Suprapubic skin (tissue), 4 donors: ENCODE measurements at regions not wholly inside any gene's neighbourhood (a gene's known extent, or its start where the extent isn't known, plus 50 kb on each side); places are given as distances from the start of the nearest gene placed in this dataset.

Source experiments
- DNase-seq, 2 donors: peaks; one replicate each; pipeline ENCODE4 v3.0.0-alpha.2; 2019; ENCODE audit warnings: low spot score in 2 of 2
- H3K27ac ChIP-seq: fragments of 200-600 bp; sonication (generic); one replicate; pipeline ENCODE4 v1.5.1; 2019
- H3K27me3 ChIP-seq: fragments of 200-600 bp; sonication (generic); one replicate; pipeline ENCODE4 v1.5.1; 2019
- H3K36me3 ChIP-seq: fragments of 200-600 bp; sonication (generic); one replicate; pipeline ENCODE4 v1.5.1; 2019
- H3K4me1 ChIP-seq: fragments of 200-600 bp; sonication (generic); one replicate; pipeline ENCODE4 v1.5.1; 2019
- H3K4me3 ChIP-seq: fragments of 200-600 bp; sonication (generic); one replicate; pipeline ENCODE4 v1.5.1; 2019; ENCODE audit warnings: mild to moderate bottlenecking
- H3K9me3 ChIP-seq: fragments of 200-600 bp; sonication (generic); one replicate; pipeline ENCODE4 v1.5.1; 2019
- EP300 ChIP-seq: sonication (generic); formaldehyde crosslinking; IDR thresholded peaks from one replicate; pipeline ENCODE4 v1.6.1; 2017; ENCODE audit warnings: antibody characterized with exemption
- POLR2A ChIP-seq, 2 donors: fragments of 450-650 bp; IDR thresholded peaks; one replicate each; pipeline ENCODE4 v1.6.1; 2017; ENCODE audit warnings: antibody characterized with exemption in 2 of 2, mild to moderate bottlenecking in 2 of 2, moderate library complexity in 2 of 2
- POLR2AphosphoS5 ChIP-seq, 3 donors: sonication (generic); formaldehyde crosslinking; IDR thresholded peaks; one replicate each; pipeline ENCODE4 v1.6.1; 2017; ENCODE audit warnings: antibody characterized with exemption in 3 of 3
- WGBS: methylation state at CpG from one replicate; pipeline ENCODE4 v1.1.5; 2018; 5-methylcytosine and 5-hydroxymethylcytosine counted together
- TF ChIP-seq, protein P1 (sequence below), 2 donors: fragments of 200-600 bp in 1 of 2; fragments of 450-650 bp in 1 of 2; sonication (generic) in 1 of 2; IDR thresholded peaks; one replicate each; pipeline ENCODE4 v1.5.1; 2016 to 2019; ENCODE audit warnings: antibody characterized with exemption in 2 of 2, mild to moderate bottlenecking in 1 of 2, moderate library complexity in 1 of 2

DNA sequence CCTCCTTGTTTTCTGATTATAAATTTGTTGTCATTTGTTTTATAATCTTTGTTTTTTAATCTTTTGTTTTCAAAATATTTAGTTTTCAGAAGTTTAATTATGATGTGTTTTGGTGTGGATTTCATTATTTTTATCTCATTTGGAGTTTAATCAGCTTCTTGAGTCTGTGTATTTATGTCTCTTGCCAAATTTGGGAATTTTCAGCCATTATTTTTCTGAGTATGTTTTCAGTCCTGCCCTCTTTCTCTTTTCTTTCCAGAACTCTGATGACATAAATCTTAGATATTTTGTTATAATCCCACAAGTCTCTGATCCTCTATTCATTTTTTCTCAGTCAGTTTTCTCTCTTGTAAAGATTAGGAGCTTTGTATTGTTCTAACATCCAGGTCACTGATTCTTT is 89.8 kb downstream of the RHOU start:
- Histone ChIP-seq H3K4me3 (no peak overlapping the region), H3K36me3 (no peaks in the 10 kb centered on the region), H3K4me1 (peaks cover 4% of the 10 kb centered on the region), H3K9me3 (no peaks in the 10 kb centered on the region), H3K27ac (no peak overlapping the region), H3K27me3 (no peaks in the 10 kb centered on the region)
- DNase-seq = no peak
- TF ChIP-seq, protein P1, sequence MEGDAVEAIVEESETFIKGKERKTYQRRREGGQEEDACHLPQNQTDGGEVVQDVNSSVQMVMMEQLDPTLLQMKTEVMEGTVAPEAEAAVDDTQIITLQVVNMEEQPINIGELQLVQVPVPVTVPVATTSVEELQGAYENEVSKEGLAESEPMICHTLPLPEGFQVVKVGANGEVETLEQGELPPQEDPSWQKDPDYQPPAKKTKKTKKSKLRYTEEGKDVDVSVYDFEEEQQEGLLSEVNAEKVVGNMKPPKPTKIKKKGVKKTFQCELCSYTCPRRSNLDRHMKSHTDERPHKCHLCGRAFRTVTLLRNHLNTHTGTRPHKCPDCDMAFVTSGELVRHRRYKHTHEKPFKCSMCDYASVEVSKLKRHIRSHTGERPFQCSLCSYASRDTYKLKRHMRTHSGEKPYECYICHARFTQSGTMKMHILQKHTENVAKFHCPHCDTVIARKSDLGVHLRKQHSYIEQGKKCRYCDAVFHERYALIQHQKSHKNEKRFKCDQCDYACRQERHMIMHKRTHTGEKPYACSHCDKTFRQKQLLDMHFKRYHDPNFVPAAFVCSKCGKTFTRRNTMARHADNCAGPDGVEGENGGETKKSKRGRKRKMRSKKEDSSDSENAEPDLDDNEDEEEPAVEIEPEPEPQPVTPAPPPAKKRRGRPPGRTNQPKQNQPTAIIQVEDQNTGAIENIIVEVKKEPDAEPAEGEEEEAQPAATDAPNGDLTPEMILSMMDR (IDR thresholded peaks at IDR 0.05) = no peak
- TF ChIP-seq POLR2AphosphoS5 (IDR thresholded peaks at IDR 0.05) (no peak), EP300 (no peak), POLR2A (IDR thresholded peaks at IDR 0.05) (no peak)

DNA sequence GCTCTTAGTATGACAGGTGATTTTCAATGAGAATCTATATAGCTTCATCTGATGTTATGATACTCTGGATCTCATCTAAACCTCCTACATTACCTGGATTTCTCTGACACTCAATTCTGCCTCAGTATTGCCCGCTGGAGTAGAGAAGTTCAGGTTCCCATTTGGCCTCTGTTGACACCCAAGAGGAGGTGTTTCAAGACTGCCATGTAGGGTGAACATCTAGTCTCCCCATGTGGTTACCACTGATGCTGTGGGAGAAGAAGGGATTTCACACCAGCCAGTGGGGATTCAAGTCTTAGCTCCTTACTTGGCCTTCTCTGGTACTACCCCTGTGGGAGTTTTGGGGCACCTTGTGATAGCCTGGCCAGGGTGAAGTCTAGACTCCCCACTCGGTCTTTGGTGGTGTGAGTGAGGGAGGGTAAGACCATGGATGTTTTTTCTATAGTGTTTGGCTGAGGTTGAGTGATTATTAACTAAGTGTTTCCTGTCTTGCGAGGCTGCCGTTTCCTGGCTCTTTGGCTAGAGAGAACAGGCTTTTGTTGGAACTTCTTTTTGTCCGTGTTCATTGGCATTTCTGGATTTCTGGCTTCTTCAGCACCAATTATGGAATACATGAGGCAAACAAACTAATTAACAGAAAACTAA is 90.7 kb downstream of the RHOU start:
- no peaks in the 10 kb centered on the region for H3K9me3 ChIP-seq
- WGBS = 59% methylated on average over 5 of the region's 5 CpGs
- H3K4me3 ChIP-seq = no peak overlapping the region
- TF ChIP-seq POLR2A (IDR thresholded peaks at IDR 0.05) = no peak
- no peak for TF ChIP-seq POLR2AphosphoS5 (IDR thresholded peaks at IDR 0.05)
- no peak for TF ChIP-seq EP300
- TF ChIP-seq, protein P1 (IDR thresholded peaks at IDR 0.05) = no peak
- DNase-seq = no peak
- H3K27ac ChIP-seq = no peak overlapping the region
- H3K4me1 ChIP-seq = peaks cover 10% of the 10 kb centered on the region
- H3K27me3 ChIP-seq = no peaks in the 10 kb centered on the region
- no peaks in the 10 kb centered on the region for H3K36me3 ChIP-seq

DNA sequence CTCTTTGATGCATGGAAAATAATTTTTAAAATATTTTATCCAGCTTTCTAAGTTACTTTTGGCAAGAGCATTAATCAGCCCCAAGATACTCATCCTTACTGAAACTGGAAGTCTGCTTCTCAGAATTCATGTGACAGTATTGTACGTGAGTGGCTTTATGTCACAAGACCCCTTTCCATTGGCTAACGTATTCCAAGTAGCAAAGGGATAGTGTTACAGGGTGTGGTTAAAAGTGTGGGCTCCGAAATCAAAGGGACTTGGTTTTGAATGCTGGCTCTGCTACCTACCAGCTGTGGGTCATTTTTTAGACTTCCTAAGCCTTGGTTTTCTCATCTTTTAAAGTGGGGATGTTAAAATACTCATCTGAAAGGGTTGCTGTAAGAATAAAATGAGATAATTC is 91.7 kb downstream of the RHOU start:
- whole genome bisulfite sequencing = 21% methylated on average over 3 of the region's 3 CpGs

DNA sequence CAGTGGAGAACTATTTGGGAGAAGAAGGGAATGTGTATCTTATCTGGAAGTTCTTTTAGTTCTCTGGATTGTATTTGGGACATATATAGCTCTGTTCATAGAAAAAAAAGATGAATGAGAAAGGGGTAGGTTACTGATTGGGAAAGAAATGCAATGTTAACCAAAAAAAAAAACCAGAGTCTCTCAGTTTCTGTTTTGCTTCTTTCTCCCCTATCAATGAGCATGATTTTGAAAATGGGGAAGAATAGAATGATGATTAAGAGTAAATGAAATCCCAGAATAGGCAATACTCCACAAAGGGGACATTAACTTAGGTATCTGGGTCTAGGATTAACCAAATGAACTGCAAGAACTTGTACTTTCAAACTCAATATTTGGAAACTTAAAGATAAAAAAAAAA is 92.9 kb downstream of the RHOU start:
- DNase-seq = no peak
- H3K27me3 ChIP-seq = no peaks in the 10 kb centered on the region
- TF ChIP-seq POLR2AphosphoS5 (IDR thresholded peaks at IDR 0.05) = no peak

More for the DNA sequence above, 91.7 kb downstream of the RHOU start:
- no peaks in the 10 kb centered on the region for H3K27me3 ChIP-seq
- TF ChIP-seq, protein P1 (IDR thresholded peaks at IDR 0.05) = no peak
- TF ChIP-seq POLR2A (IDR thresholded peaks at IDR 0.05) (no peak), EP300 (no peak), POLR2AphosphoS5 (IDR thresholded peaks at IDR 0.05) (no peak)
- no peak overlapping the region for H3K4me3 ChIP-seq
- DNase-seq = no peak
- H3K9me3 ChIP-seq = no peaks in the 10 kb centered on the region
- H3K36me3 ChIP-seq = no peaks in the 10 kb centered on the region
- H3K27ac ChIP-seq = no peak overlapping the region
- peaks cover 11% of the 10 kb centered on the region for H3K4me1 ChIP-seq

DNA sequence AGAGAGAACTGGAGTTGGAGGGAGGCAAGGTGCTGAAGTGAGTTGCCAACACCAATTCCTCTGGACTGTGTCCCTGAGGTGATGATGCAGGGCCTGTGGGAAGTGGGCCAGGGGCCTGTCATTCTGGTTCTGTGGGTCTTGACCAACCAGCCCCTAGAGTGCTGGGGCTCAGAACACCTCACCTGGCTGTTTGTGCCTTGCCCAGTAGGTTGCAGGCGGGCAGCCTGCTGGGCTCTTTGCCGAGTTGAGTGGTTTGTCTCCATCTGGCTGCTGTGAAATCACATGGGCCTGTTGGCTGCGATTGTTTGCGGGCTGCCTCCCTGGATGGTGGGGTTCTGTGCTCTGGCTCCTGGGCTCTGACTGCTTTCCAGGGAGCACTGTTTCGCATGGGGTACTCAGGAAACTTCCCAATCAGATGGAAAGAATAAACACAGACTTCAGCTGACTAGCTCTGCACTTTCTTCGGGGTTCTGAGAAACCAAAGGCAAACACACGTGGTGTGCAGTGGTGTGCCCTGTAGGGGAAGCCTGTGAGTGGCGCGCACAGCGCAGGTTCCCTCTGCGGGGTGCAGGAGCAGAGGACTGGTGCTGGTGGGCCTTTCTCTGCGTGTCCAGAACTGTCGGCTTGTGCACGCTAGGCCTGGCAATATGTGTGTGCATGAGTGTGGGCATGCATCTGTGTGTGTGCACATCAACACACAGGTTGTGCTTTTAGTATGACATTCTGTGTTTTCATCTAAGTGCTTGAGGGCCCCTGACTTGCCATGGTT is 95.1 kb downstream of the RHOU start:
- peaks cover 7% of the 10 kb centered on the region for H3K27me3 ChIP-seq
- no peak for DNase-seq
- no peak overlapping the region for H3K27ac ChIP-seq
- H3K4me1 ChIP-seq = peaks cover 11% of the 10 kb centered on the region
- H3K36me3 ChIP-seq = no peaks in the 10 kb centered on the region
- no peak overlapping the region for H3K4me3 ChIP-seq
- WGBS = 85% methylated on average over 14 of the region's 14 CpGs
- no peaks in the 10 kb centered on the region for H3K9me3 ChIP-seq
- TF ChIP-seq POLR2A (IDR thresholded peaks at IDR 0.05) = no peak
- TF ChIP-seq, protein P1 (IDR thresholded peaks at IDR 0.05) = no peak
- TF ChIP-seq EP300 = no peak
- no peak for TF ChIP-seq POLR2AphosphoS5 (IDR thresholded peaks at IDR 0.05)

More for the DNA sequence above, 92.9 kb downstream of the RHOU start:
- peaks cover 11% of the 10 kb centered on the region for H3K4me1 ChIP-seq
- no peak overlapping the region for H3K4me3 ChIP-seq
- H3K9me3 ChIP-seq = no peaks in the 10 kb centered on the region
- no peak overlapping the region for H3K27ac ChIP-seq
- no peaks in the 10 kb centered on the region for H3K36me3 ChIP-seq
